ENCODE measurements at regions not wholly inside any gene's neighbourhood (a gene's known extent, or its start where the extent isn't known, plus 50 kb on each side); places are given as distances from the start of the nearest gene placed in this dataset.

DNA sequence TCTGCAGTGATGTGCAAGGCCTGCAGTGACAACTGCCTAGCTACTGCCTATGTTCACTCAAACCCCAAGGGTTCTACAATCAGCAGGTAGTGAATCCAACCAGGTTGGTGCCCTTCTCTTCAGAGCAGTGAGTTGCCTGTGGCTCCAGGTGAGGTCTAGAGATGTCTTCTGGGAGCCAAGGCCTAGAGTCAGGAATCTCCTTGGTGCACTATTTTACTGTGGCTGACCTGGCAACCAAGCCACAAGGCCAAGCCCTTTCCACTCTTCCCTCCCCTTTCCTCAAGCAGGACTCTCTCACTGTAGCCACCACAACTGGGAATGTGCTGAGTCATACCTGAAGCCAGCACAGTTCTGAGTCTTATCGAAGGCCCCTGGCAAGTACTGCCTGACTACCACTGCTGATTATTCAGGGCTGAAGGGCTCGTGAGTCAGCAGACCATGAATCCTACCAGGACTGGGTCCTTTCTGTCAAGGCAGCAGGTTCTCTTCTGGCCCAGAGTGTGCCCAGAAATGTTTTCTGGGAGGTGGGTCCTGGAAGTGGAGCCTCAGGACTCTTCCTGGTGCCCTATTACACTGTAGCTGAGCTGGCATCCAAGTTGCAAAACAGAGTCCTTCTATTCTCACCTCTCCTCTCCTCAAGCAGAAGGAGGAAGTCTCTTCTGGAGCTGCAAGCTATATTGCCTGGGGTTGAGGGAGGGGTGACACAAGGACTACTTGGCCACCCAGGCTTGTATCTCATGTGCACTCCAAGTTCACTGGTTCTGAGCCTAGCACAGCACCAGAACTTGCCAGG, 111.6 kb downstream of the BTC start:
- DNase-seq (ENCODE audit: low read depth, low spot score) = peak; percentile 94

GRCh38 chr4:74692972-74693371, 101.4 kb downstream of the BTC start:
- DNase-seq (ENCODE audit: low read depth, low spot score) = peak; percentile 25

Measured in astrocyte of the hippocampus (primary cell).